GM12878 (cell line): ENCODE measurements at regions not wholly inside any gene's neighbourhood (a gene's known extent, or its start where the extent isn't known, plus 50 kb on each side); places are given as distances from the start of the nearest gene placed in this dataset.

ENCODE experiments used
- ATAC-seq: fragments of 200-7000 bp; cut with Tn5 transposase; 3 replicates; pipeline ENCODE4 v1.9.1; 2020; ENCODE audit warnings: mild to moderate bottlenecking, moderate library complexity
- BruUV-seq: library from RNA; stranded (reverse); fragments of 400-500 nt; replicated peaks from 2 replicates; lab custom pipeline; 2021; lab: Mats Ljungman, UMichigan
- CTCF ChIA-PET: fragments of 300-600 bp; sonication (Branson Sonifier 250); formaldehyde crosslinking; extraction: SDS; loops from one replicate; lab custom pipeline; 2021; ENCODE audit warnings: inconsistent platforms; lab: Yijun Ruan, JAX
- POLR2A ChIA-PET: fragments of 350-600 bp; formaldehyde crosslinking; extraction: SDS; loops from one replicate; lab custom pipeline; 2021; ENCODE audit warnings: inconsistent platforms; lab: Charles Lee
- RAD21 ChIA-PET: fragments of 300-600 bp; sonication (Branson Sonifier 250); formaldehyde crosslinking; loops from one replicate; lab custom pipeline; 2023; ENCODE audit warnings: antibody characterized with exemption; ENCODE audit not compliant: unreplicated experiment; lab: Charles Lee
- SMC1A ChIA-PET: fragments of 300-600 bp; sonication (Branson Sonifier 250); formaldehyde crosslinking; loops from one replicate; lab custom pipeline; 2023; ENCODE audit not compliant: unreplicated experiment, uncharacterized antibody; lab: Charles Lee
- DNase-seq: peaks from one replicate; pipeline ENCODE4 v3.0.0-alpha.2; 2011; ENCODE audit warnings: low read depth, low spot score
- FAIRE-seq: peaks from 3 replicates; lab custom pipeline; 2011; peaks lifted over from hg19 to GRCh38; lab: Jason Lieb, UNC
- H2AFZ ChIP-seq: 2 replicates; pipeline ENCODE4 v1.6.0; 2011; ENCODE audit warnings: low read depth, low read length, control low read depth; ENCODE audit not compliant: control insufficient read depth
- H3K27ac ChIP-seq: 2 replicates; pipeline ENCODE4 v1.5.1; 2011; ENCODE audit warnings: control low read depth; ENCODE audit not compliant: control insufficient read depth, insufficient read depth
- H3K27me3 ChIP-seq, 2 experiments: replicated peaks in 1 of 2; 2 replicates each; pipeline versions ENCODE4 v1.6.0 to v1.6.1; 2011; ENCODE audit warnings: low read length in 1 of 2; ENCODE audit not compliant: control insufficient read depth in 2 of 2, insufficient read depth in 2 of 2
- H3K36me3 ChIP-seq, 2 experiments: 2 replicates each; pipeline ENCODE4 v1.5.1; 2011; ENCODE audit warnings: low read length in 1 of 2; ENCODE audit not compliant: control insufficient read depth in 2 of 2, insufficient read depth in 2 of 2
- H3K4me1 ChIP-seq: 2 replicates; pipeline ENCODE4 v1.6.1; 2011; ENCODE audit warnings: mild to moderate bottlenecking, low read length, moderate library complexity, mixed read lengths; ENCODE audit not compliant: control insufficient read depth, insufficient read depth
- H3K4me2 ChIP-seq: 2 replicates; pipeline ENCODE4 v1.6.0; 2011; ENCODE audit warnings: control low read depth; ENCODE audit not compliant: control insufficient read depth, insufficient read depth
- H3K4me3 ChIP-seq: fragments of 200-600 bp; sonication (generic); 2 replicates; pipeline ENCODE4 v1.5.1; 2016
- H3K79me2 ChIP-seq: 2 replicates; pipeline ENCODE4 v1.6.0; 2011; ENCODE audit warnings: low read length; ENCODE audit not compliant: control insufficient read depth, insufficient read depth
- H3K9ac ChIP-seq: 2 replicates; pipeline ENCODE4 v1.8.0; 2011; ENCODE audit warnings: low read length, control low read depth, mixed read lengths; ENCODE audit not compliant: control insufficient read depth, insufficient read depth
- H3K9me3 ChIP-seq: replicated peaks from 3 replicates; pipeline ENCODE4 v1.5.1; 2011; ENCODE audit warnings: mild to moderate bottlenecking, low read length; ENCODE audit not compliant: control insufficient read depth, insufficient read depth
- H4K20me1 ChIP-seq: 2 replicates; pipeline ENCODE4 v1.6.0; 2011; ENCODE audit not compliant: control insufficient read depth, insufficient read depth
- ASH2L ChIP-seq: fragments of 300-600, 200-600 bp; sonication (generic); IDR thresholded peaks from 2 replicates; pipeline ENCODE4 v1.6.1; 2017; ENCODE audit warnings: low read depth, mild to moderate bottlenecking, borderline replicate concordance
- BCL11A ChIP-seq: IDR thresholded peaks from 2 replicates; pipeline ENCODE4 v1.6.1; 2011; ENCODE audit warnings: low read depth, low read length
- BMI1 ChIP-seq: fragments of 450-650 bp; IDR thresholded peaks from 2 replicates; pipeline ENCODE4 v1.6.1; 2016; ENCODE audit warnings: mild to moderate bottlenecking, moderate library complexity, borderline replicate concordance
- BRCA1 ChIP-seq: IDR thresholded peaks from 2 replicates; pipeline ENCODE4 v1.6.1; 2011; ENCODE audit warnings: low read depth, low read length, improper control_type of control experiment
- CBX3 ChIP-seq: fragments of 200-600 bp; sonication (generic); IDR thresholded peaks from 2 replicates; pipeline ENCODE4 v1.6.1; 2016; ENCODE audit warnings: low read depth, borderline replicate concordance
- CREB1 ChIP-seq: IDR thresholded peaks from 2 replicates; pipeline ENCODE4 v1.6.1; 2012; ENCODE audit warnings: low read depth, mild to moderate bottlenecking, inconsistent platforms
- GATAD2B ChIP-seq: fragments of 450-650 bp; conservative IDR thresholded peaks from 2 replicates; pipeline ENCODE4 v1.6.1; 2017; ENCODE audit warnings: low read depth, mild to moderate bottlenecking, moderate library complexity
- IKZF1 ChIP-seq: fragments of 450-650 bp; conservative IDR thresholded peaks from 2 replicates; pipeline ENCODE4 v1.6.1; 2017; ENCODE audit warnings: antibody characterized with exemption, mild to moderate bottlenecking
- IKZF2 ChIP-seq, 2 experiments: fragments of 450-650 bp; IDR thresholded peaks; 2 replicates each; pipeline ENCODE4 v1.6.1; 2017; ENCODE audit warnings: mild to moderate bottlenecking in 2 of 2, moderate library complexity in 2 of 2
- MEF2B ChIP-seq: fragments of 450-650 bp; IDR thresholded peaks from 2 replicates; pipeline ENCODE4 v1.6.1; 2018; ENCODE audit warnings: mild to moderate bottlenecking, moderate library complexity; ENCODE audit not compliant: partially characterized antibody, poor library complexity, severe bottlenecking
- POLR2AphosphoS2 ChIP-seq: IDR thresholded peaks from 2 replicates; pipeline ENCODE4 v1.6.1; 2011; ENCODE audit warnings: low read depth, mild to moderate bottlenecking, low read length, improper control_type of control experiment, moderate library complexity
- RUNX3 ChIP-seq: IDR thresholded peaks from 2 replicates; pipeline ENCODE4 v1.6.1; 2012; ENCODE audit warnings: low read length, inconsistent platforms
- SMAD5 ChIP-seq: IDR thresholded peaks from 2 replicates; pipeline ENCODE4 v1.6.1; 2016; ENCODE audit warnings: antibody characterized with exemption, low read depth
- SRF ChIP-seq, 2 experiments: IDR thresholded peaks; 2 replicates each; pipeline ENCODE4 v1.6.1; 2011; ENCODE audit warnings: low read depth in 2 of 2, low read length in 2 of 2, mild to moderate bottlenecking in 1 of 2, moderate library complexity in 1 of 2
- YBX1 ChIP-seq: fragments of 450-650 bp; IDR thresholded peaks from 2 replicates; pipeline ENCODE4 v1.6.1; 2016; ENCODE audit warnings: antibody characterized with exemption
- ZNF207 ChIP-seq: fragments of 450-650 bp; IDR thresholded peaks from 2 replicates; pipeline ENCODE4 v1.6.1; 2014; ENCODE audit warnings: antibody characterized with exemption, mild to moderate bottlenecking, borderline replicate concordance
- WGBS: methylation state at CpG from one replicate; pipeline ENCODE4 v1.1.6; 2016; ENCODE audit warnings: low lambda C conversion rate; ENCODE audit not compliant: insufficient replicate concordance, insufficient coverage; ENCODE audit errors: missing lambda C conversion rate; 5-methylcytosine and 5-hydroxymethylcytosine counted together
- in situ Hi-C: fragments of 300-500 bp; cut with MboI; formaldehyde crosslinking; loops from 9 replicates; pipeline ENCODE4 v1.14.3; 2018; ENCODE audit warnings: mixed read lengths
- intact Hi-C: fragments of 100-400 bp; cut with micrococcal nuclease; formaldehyde crosslinking; loops from one replicate; pipeline ENCODE4 v1.14.2; 2022; ENCODE audit not compliant: unreplicated experiment
- TF ChIP-seq, protein P1 (sequence below): IDR thresholded peaks from 2 replicates; pipeline ENCODE4 v1.6.1; 2012; ENCODE audit warnings: improper control_type of control experiment, low read depth, low read length; ENCODE audit not compliant: insufficient replicate concordance
- TF ChIP-seq, protein P2 (sequence below): IDR thresholded peaks from 2 replicates; pipeline ENCODE4 v1.6.1; 2011; ENCODE audit warnings: low read depth, low read length, improper control_type of control experiment, borderline replicate concordance
- TF ChIP-seq, protein P3 (sequence below): IDR thresholded peaks from 2 replicates; pipeline ENCODE4 v1.6.1; 2012; ENCODE audit warnings: low read depth, low read length, improper control_type of control experiment

DNA sequence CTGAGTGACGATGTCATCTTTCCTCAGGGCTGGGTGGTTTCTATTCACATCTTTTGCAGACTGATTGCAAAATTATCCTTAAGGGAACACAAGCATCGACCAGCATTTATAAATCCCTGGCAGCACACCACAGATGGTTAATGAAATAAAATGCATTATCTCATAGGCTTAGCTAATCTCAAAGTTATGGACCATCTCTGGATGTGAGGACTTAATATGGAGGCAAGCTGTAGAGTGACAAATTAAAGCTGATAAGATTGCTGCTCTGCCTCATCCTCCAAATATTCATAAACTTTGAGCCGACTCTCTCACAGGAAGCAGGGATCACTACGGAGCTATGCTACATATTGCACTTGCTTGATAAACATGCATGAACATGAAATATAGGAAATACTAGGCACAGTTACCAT lies 663.2 kb upstream of the RGMB start (continued):
- TF ChIP-seq, protein P1, sequence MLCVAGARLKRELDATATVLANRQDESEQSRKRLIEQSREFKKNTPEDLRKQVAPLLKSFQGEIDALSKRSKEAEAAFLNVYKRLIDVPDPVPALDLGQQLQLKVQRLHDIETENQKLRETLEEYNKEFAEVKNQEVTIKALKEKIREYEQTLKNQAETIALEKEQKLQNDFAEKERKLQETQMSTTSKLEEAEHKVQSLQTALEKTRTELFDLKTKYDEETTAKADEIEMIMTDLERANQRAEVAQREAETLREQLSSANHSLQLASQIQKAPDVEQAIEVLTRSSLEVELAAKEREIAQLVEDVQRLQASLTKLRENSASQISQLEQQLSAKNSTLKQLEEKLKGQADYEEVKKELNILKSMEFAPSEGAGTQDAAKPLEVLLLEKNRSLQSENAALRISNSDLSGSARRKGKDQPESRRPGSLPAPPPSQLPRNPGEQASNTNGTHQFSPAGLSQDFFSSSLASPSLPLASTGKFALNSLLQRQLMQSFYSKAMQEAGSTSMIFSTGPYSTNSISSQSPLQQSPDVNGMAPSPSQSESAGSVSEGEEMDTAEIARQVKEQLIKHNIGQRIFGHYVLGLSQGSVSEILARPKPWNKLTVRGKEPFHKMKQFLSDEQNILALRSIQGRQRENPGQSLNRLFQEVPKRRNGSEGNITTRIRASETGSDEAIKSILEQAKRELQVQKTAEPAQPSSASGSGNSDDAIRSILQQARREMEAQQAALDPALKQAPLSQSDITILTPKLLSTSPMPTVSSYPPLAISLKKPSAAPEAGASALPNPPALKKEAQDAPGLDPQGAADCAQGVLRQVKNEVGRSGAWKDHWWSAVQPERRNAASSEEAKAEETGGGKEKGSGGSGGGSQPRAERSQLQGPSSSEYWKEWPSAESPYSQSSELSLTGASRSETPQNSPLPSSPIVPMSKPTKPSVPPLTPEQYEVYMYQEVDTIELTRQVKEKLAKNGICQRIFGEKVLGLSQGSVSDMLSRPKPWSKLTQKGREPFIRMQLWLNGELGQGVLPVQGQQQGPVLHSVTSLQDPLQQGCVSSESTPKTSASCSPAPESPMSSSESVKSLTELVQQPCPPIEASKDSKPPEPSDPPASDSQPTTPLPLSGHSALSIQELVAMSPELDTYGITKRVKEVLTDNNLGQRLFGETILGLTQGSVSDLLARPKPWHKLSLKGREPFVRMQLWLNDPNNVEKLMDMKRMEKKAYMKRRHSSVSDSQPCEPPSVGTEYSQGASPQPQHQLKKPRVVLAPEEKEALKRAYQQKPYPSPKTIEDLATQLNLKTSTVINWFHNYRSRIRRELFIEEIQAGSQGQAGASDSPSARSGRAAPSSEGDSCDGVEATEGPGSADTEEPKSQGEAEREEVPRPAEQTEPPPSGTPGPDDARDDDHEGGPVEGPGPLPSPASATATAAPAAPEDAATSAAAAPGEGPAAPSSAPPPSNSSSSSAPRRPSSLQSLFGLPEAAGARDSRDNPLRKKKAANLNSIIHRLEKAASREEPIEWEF, result no peak
- TF ChIP-seq BMI1 (no peak), CBX3 (no peak), BRCA1 (no peak), GATAD2B (no peak)
- TF ChIP-seq, all 136 proteins: peak for 0

DNA sequence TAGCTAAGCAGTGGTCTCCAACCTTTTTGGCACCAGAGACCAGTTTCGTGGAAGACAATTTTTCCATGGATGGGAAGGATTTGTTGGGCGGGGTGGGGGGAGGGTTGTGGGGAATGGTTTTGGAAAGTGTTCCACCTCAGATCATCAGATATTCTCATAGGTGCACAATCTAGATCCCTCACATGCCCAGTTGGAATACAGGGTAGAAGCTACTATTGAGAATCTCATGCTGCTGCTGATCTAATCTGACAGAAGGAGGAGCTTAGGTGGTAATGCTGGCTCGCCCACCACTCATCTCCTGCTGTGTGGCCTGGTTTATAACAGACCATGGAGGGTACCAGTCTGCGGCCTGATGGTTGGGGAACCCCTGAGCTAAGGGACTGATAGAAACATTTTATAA lies 662.7 kb upstream of the RGMB start:
- Histone ChIP-seq H2AFZ (no peak overlapping the region), H3K4me2 (no peak overlapping the region), H3K27ac (no peak overlapping the region), H3K9ac (no peak overlapping the region), H3K4me1 (no peaks in the 10 kb centered on the region), H3K27me3 (no peaks in the 10 kb centered on the region), H3K36me3 (no peaks in the 10 kb centered on the region), H3K79me2 (no peaks in the 10 kb centered on the region), H3K4me3 (no peak overlapping the region), H3K9me3 (no peaks in the 10 kb centered on the region), H4K20me1 (no peaks in the 10 kb centered on the region)
- BruUV-seq, result no TSS peak
- ChIA-PET SMC1A (interaction anchor here (0.6 to 1.2 kb wide), 5 partner anchors 18 to 657 kb away, joined by 3 to 4 read pairs (median 3); no protein-coding TSS in a partner anchor), POLR2A (interaction anchor here (0.7 to 1.5 kb wide), 2 partner anchors 11 to 17 kb away, joined by 3 to 5 read pairs; no protein-coding TSS in a partner anchor), CTCF (interaction anchor here (1.3 kb wide), 2 partner anchors 20 to 55 kb away, joined by 4 to 5 read pairs; no protein-coding TSS in a partner anchor), RAD21 (no interaction called here)
- intact Hi-C loops (no loop called here), in situ Hi-C loops (no loop called here)
- DNase-seq (no peak), ATAC-seq (no peak), FAIRE-seq (no peak)
- WGBS, result 26% methylated on average over 4 of the region's 4 CpGs
- no peak for TF ChIP-seq SRF (IDR thresholded peaks at IDR 0.05; ENCODE audit: low read depth in 2 of 2, low read length in 2 of 2)
- TF ChIP-seq RUNX3, result no peak
- TF ChIP-seq ZNF207, result no peak
- TF ChIP-seq, protein P2, sequence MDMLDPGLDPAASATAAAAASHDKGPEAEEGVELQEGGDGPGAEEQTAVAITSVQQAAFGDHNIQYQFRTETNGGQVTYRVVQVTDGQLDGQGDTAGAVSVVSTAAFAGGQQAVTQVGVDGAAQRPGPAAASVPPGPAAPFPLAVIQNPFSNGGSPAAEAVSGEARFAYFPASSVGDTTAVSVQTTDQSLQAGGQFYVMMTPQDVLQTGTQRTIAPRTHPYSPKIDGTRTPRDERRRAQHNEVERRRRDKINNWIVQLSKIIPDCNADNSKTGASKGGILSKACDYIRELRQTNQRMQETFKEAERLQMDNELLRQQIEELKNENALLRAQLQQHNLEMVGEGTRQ, result no peak
- TF ChIP-seq CREB1, result no peak
- TF ChIP-seq, protein P3, sequence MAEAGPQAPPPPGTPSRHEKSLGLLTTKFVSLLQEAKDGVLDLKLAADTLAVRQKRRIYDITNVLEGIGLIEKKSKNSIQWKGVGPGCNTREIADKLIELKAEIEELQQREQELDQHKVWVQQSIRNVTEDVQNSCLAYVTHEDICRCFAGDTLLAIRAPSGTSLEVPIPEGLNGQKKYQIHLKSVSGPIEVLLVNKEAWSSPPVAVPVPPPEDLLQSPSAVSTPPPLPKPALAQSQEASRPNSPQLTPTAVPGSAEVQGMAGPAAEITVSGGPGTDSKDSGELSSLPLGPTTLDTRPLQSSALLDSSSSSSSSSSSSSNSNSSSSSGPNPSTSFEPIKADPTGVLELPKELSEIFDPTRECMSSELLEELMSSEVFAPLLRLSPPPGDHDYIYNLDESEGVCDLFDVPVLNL, result no peak
- TF ChIP-seq POLR2AphosphoS2, result no peak
- no peak for TF ChIP-seq IKZF2 (IDR thresholded peaks at IDR 0.05)
- no peak for TF ChIP-seq MEF2B
- no peak for TF ChIP-seq BCL11A
- no peak for TF ChIP-seq SMAD5
- TF ChIP-seq ASH2L, result no peak
- TF ChIP-seq YBX1, result no peak
- no peak for TF ChIP-seq IKZF1
